ENCODE measurements at regions not wholly inside any gene's neighbourhood (a gene's known extent, or its start where the extent isn't known, plus 50 kb on each side); places are given as distances from the start of the nearest gene placed in this dataset.

DNA sequence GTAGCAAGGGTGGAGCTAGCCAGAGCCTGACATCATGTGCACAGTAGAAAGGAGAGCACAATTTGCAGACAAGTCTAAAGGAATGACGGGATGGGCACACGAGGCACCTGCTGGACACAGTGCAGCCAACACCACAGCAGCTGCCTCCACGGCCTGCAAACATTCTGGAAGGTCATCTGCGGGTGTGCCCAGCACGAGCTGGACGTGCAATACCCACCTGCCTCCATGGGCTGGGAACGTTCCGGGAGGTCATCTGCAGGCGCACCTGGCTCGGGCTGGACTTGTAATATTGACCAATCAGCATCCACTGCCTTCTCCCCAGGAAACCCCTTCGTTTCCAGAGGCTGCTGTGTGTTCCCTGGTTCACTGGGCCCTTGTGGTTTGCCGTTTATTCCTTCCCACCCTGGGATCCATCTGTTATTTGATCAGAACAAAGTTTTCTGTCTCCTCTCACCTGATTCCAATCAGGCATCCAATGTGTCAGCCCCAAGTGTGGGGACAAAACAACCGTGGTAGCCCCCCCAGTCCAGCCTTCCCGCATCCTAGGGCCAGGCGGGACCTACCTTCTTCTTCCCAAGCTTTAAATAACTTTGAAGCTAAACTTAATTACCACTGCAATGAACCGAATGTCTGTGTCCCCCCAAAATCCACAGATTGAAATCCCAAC lies 243.4 kb upstream of the PPP2R2D start:
- H3K27me3 ChIP-seq (ENCODE audit: insufficient read depth in 3 of 3, low read length in 2 of 3), result peaks cover 0 to 5% (median 0%) of the 10 kb centered on the region in 3 donors
- ATAC-seq (no peak), DNase-seq (no peak)
- no peaks in the 10 kb centered on the region for H3K9me3 ChIP-seq
- no peaks in the 10 kb centered on the region for H3K36me3 ChIP-seq (ENCODE audit: insufficient read depth in 1 of 2, low read depth in 1 of 2)
- H3K4me1 ChIP-seq, result no peaks in the 10 kb centered on the region
- 66 to 73% (median 69%) methylated on average over 16 of the region's 16 CpGs for WGBS, 3 donors
- no peak overlapping the region for H3K4me3 ChIP-seq
- no peak overlapping the region for H3K27ac ChIP-seq
- intact Hi-C loops (cut with DNase I), result no loop called here
- TF ChIP-seq, protein P1, sequence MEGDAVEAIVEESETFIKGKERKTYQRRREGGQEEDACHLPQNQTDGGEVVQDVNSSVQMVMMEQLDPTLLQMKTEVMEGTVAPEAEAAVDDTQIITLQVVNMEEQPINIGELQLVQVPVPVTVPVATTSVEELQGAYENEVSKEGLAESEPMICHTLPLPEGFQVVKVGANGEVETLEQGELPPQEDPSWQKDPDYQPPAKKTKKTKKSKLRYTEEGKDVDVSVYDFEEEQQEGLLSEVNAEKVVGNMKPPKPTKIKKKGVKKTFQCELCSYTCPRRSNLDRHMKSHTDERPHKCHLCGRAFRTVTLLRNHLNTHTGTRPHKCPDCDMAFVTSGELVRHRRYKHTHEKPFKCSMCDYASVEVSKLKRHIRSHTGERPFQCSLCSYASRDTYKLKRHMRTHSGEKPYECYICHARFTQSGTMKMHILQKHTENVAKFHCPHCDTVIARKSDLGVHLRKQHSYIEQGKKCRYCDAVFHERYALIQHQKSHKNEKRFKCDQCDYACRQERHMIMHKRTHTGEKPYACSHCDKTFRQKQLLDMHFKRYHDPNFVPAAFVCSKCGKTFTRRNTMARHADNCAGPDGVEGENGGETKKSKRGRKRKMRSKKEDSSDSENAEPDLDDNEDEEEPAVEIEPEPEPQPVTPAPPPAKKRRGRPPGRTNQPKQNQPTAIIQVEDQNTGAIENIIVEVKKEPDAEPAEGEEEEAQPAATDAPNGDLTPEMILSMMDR (IDR thresholded peaks at IDR 0.05), result no peak

DNA sequence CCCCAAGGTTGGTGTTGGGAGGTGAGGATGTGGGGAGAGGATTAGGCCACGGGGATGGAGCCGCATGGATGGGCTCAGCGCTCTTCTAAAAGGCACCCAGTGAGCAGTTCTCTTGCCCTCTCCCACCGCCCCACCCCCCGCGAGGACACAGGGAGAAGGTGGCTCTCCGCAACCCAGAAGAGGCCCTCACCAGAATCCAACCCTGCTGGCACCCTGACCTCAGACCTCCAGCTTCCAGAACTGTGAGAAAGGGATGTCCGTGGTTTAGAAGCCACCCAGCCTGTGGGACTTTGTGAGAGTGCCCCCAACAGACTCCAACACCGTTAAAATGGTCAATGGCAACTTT lies 242.8 kb upstream of the PPP2R2D start:
- H3K4me3 ChIP-seq, result no peak overlapping the region
- H3K36me3 ChIP-seq (ENCODE audit: insufficient read depth in 1 of 2, low read depth in 1 of 2), result no peaks in the 10 kb centered on the region
- H3K27me3 ChIP-seq (ENCODE audit: insufficient read depth in 3 of 3, low read length in 2 of 3), result peaks cover 0 to 5% (median 0%) of the 10 kb centered on the region in 3 donors
- TF ChIP-seq, protein P1 (IDR thresholded peaks at IDR 0.05), result no peak
- WGBS, 3 donors, result 87 to 97% (median 91%) methylated on average over 9 of the region's 9 CpGs
- DNase-seq (no peak), ATAC-seq (no peak)
- no peak overlapping the region for H3K27ac ChIP-seq
- intact Hi-C loops (cut with DNase I), result no loop called here
- no peaks in the 10 kb centered on the region for H3K9me3 ChIP-seq
- H3K4me1 ChIP-seq, result no peaks in the 10 kb centered on the region

DNA sequence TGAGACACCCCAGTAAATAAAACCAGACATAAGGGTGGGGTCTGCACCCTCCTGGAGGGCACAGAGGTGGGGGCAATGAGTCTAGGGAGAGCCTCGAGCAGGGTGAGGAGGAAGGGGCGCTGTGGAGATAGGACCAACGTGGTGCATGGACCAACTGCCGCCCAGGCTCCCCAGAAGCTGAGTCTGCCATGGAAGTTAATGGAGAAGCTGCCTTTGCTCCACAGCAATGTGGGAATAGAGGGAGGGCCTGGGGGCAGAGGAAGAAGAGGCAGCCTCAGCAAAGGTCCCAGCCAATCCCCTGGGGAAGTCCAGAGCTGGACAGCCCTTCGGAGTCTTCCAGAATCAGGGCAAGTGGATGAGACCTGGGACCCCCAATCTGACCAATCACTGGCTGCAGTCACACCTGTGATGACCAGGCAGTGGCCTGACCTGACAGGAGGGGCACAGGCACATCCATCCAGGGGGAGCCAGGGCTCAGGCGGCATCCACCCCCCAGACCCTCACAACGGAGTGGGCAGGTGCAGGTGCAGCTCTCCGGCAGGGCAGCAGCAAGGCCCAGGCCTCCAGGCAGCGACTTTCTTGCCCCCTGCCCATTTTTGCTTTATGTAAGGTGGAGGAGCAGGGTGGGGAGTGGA lies 242.2 kb upstream of the PPP2R2D start:
- H3K9me3 ChIP-seq, result no peaks in the 10 kb centered on the region
- peaks cover 0 to 5% (median 0%) of the 10 kb centered on the region in 3 donors for H3K27me3 ChIP-seq (ENCODE audit: insufficient read depth in 3 of 3, low read length in 2 of 3)
- WGBS, 3 donors, result 83 to 94% (median 89%) methylated on average over 9 of the region's 9 CpGs
- DNase-seq (no peak), ATAC-seq (no peak)
- intact Hi-C loops (cut with DNase I), result no loop called here
- no peaks in the 10 kb centered on the region for H3K36me3 ChIP-seq (ENCODE audit: insufficient read depth in 1 of 2, low read depth in 1 of 2)
- no peak overlapping the region for H3K27ac ChIP-seq
- TF ChIP-seq, protein P1 (IDR thresholded peaks at IDR 0.05), result no peak
- H3K4me3 ChIP-seq, result no peak overlapping the region
- no peaks in the 10 kb centered on the region for H3K4me1 ChIP-seq

DNA sequence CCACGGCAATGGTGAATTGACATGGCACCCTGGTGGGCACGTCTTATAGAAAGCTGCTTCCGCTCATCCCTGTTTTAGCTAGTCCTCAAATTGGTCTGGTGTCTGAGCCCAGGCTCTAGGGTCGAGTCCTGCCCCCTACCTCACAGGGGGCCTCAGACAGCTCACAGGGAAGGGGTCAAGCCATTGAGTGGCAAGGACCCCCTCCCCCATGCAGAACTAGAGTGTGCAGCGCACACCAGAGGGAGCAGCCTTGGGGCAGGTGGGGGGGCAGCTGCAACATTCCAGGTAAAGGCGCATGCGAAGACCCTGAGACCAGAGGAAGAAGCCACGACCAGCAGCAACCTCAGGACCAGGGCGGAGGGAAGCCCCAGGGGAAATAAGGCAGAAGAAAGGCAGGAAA lies 240.4 kb upstream of the PPP2R2D start:
- Histone ChIP-seq H3K4me3 (no peak overlapping the region), H3K27ac (no peak overlapping the region), H3K36me3 (ENCODE audit: insufficient read depth in 1 of 2, low read depth in 1 of 2) (no peaks in the 10 kb centered on the region), H3K4me1 (no peaks in the 10 kb centered on the region), H3K9me3 (no peaks in the 10 kb centered on the region), H3K27me3 (ENCODE audit: insufficient read depth in 3 of 3, low read length in 2 of 3) (peaks cover 0 to 7% (median 0%) of the 10 kb centered on the region in 3 donors)
- TF ChIP-seq, protein P1 (IDR thresholded peaks at IDR 0.05), result no peak
- ATAC-seq (no peak), DNase-seq (no peak)
- 88 to 92% (median 89%) methylated on average over 9 of the region's 9 CpGs for WGBS, 3 donors
- intact Hi-C loops (cut with DNase I), result no loop called here
